NCI-H446 treated with DMSO at 0.1 percent for 48 hours (cell line): ENCODE measurements at regions not wholly inside any gene's neighbourhood (a gene's known extent, or its start where the extent isn't known, plus 50 kb on each side); places are given as distances from the start of the nearest gene placed in this dataset.

Experiments used
- DNase-seq: peaks from one replicate; lab custom pipeline; 2025; lab: John Stamatoyannopoulos, UW

DNA sequence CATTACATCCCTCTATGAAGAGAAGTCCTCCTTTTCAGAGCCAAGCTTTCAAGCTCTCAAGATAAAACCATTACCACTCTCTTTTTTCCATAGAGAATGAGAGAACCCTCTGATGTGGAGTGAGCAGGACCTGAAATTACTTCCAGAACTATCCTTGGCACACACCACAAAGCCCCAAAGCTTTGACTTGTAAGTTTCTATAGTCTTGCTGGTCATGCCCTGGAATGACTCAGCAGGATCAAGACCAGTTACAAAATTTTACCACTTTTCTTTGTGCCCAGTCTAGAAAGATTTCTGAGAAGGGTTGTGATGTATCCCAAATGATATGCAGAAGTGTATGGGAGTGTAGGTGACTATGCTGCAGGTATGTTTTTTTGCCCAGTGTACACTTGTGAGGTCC, 760.6 kb downstream of the TLE1 start:
- DNase-seq = no peak

DNA sequence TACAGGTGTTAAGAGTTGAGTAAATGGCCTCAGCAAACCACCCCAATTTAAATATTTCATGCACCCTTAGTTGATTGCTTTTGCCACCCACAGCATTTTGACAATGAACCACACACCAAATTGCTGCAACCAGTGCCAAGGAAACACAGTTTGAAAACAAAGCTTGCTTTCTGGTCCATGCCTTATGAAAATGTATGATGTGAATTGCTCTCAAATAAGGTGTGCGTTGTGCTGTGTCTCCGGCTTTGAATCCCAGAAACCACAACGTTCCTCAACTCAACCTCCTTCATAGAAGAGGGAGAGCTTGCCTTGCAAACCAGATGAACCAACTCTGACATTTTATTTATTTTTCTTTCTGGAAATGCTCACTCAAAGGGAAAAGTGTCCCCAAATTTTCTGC, 762.7 kb downstream of the TLE1 start:
- no peak for DNase-seq

- DNase-seq = no peak
Measured at GRCh38 chr9:80922544-80922943, 766.8 kb downstream of the TLE1 start.

- DNase-seq = no peak
Measured at GRCh38 chr9:80906728-80907127, 782.6 kb downstream of the TLE1 start.

- DNase-seq = no peak
Measured at GRCh38 chr9:80899208-80899607, 790.1 kb downstream of the TLE1 start.

DNA sequence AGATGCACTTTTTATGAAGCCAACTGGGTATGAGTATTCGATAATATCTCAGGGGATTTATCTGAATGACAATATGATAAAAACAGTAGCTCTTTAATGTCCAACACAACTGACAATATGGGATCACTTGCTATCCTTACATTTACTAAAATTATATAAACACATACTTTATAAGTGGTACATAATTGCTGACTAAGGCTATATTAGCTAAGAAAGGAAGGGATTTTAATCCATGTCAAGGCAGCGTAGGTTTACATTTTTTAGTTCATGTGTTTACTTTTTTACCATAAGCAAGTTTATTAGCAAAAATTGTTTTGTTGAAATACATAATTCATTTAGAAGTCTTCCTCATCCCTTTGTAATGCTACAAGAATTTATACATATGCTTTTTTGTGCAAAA, 796.2 kb downstream of the TLE1 start:
- DNase-seq = no peak

DNA sequence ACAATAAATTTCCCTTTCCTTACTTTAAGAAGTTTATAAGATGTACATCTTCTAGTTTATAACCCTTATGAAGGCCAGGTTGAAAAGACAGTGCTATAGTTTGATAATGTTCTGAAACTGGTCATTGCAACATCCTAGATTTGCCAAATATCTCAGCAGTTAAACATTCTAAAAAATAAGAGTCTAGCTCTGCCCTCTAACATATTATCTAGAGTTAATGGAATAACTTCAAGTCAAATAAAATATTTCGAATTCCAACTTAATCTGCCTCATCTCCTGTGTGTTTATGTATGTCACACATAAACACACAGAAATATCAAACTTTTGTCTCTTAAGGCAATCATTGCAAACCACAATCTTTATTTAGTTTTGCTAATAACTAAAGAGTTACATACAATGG, 796.6 kb downstream of the TLE1 start:
- no peak for DNase-seq

DNA sequence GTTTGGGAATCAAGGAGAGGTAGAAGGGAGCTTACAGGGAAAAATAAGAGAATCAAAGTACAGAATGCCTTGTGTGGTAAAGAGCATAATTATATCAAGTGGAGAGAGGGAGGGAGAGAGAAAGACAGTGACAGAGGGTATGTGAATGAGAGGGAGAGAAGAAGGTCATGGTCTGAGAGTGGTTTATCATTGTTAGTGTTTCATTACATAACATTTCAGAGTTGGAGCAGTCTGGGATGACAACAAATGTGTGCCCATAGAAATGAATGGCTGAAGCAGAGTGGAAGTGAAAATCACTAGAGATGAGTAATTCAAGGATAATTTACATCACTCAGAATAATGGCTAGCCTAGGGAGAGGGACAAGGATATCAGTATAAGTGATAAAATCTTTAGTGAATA, 799.2 kb downstream of the TLE1 start:
- no peak for DNase-seq

DNA sequence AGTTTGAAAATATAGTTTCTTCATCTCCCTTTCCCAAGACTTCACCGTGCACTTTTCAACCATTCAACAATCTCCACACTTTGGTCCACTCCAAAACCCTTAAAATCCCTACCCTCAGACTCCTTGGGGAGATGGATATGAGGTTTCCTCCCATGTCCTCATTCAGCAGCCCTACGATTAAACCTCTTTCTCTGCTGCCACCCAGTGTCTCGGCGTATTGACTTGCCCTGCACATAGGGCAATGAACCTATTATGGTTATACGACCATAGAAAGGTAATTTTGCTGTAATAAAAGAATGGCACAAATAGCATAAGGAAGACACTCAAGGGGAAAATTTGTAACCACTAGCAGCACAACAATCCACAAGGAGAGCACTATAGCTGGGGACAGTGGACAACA, 803.5 kb downstream of the TLE1 start:
- no peak for DNase-seq

- DNase-seq = no peak
Measured at GRCh38 chr9:80883826-80884579, 805.3 kb downstream of the TLE1 start.

- DNase-seq = no peak
Measured at GRCh38 chr9:80883426-80883825, 805.9 kb downstream of the TLE1 start.

- no peak for DNase-seq
Measured at GRCh38 chr9:80881940-80882339, 807.4 kb downstream of the TLE1 start.

- DNase-seq = no peak
Measured at GRCh38 chr9:80881320-80881719, 808.0 kb downstream of the TLE1 start.

DNA sequence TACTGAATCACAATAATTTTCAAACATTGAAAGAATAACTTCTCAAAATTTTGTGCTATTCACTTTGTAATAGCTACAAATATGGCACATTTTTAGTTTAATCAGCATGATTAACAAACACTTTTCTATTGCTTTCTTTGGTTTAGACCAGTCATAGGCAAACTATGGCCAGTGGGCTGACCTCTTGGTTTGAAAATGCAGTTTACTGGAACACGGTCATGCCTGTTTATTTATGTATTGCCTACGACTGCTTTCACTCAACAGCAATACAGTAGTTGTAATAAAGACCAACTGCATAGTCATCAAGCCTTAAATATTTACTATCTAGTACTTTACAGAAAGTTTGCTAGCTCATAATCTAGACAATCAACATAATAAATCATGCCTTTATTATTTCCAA, 810.8 kb downstream of the TLE1 start:
- no peak for DNase-seq

DNA sequence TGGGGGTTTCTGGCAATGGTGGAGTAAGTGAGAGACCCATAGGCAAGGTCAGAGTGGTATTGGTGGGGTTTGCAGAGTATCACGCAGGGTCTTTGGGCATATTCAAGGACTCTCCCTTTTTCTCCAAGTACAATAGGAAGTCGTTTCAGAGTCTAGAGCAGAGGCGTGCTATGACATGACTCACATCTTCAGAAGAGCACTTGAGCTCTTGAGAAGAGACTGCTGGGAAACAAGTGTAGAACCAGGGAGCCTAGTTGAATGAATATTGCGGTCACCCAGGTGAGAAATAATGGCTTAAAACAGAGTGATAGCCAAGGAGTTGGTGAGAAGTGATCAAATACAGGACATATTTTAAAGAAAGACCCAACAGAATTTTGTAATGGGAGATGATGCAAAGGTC, 813.4 kb downstream of the TLE1 start:
- no peak for DNase-seq

DNA sequence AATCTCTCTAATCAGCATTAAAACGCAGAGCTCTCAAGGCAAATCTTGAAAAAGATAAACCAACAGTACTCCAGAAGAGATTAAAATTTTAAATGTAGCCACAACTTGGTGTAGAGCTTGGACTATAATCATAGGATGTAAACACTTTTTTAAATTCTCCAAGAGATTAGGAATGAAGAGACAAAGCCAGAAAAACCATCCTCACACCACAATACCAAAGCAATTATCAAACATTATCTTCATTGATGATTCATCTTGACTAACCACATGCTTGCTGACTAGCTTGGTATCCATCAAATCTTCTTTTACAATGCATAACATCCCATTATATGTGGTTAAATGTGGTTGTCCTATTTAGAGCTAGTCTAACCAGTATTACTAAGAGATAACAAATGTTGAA, 815.1 kb downstream of the TLE1 start:
- no peak for DNase-seq

DNA sequence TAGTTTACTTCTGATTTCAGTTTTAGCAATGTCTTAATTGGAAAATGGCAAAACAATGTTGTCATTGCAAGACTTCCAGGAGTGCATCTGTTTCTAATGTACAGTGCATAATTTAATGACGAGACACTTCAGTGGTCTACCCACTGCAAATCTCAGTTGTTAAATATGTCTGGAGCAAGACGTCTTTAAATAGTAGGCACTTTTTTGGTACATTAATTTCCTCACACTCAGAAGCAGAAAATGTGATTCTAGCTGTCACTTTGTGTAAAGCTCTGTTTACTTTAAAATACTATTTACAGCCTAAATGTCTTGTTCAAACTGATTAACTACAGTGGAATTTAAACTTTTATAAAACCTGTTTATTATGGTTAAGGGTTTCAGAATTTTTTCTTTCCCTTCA, 815.5 kb downstream of the TLE1 start:
- DNase-seq = no peak

GRCh38 chr9:80871596-80871995, 817.8 kb downstream of the TLE1 start:
- no peak for DNase-seq

- no peak for DNase-seq
Measured at GRCh38 chr9:80867731-80868130, 821.6 kb downstream of the TLE1 start.

- DNase-seq = no peak
Measured at GRCh38 chr9:80866576-80867227, 822.6 kb downstream of the TLE1 start.

GRCh38 chr9:80866121-80866520, 823.2 kb downstream of the TLE1 start:
- no peak for DNase-seq

DNA sequence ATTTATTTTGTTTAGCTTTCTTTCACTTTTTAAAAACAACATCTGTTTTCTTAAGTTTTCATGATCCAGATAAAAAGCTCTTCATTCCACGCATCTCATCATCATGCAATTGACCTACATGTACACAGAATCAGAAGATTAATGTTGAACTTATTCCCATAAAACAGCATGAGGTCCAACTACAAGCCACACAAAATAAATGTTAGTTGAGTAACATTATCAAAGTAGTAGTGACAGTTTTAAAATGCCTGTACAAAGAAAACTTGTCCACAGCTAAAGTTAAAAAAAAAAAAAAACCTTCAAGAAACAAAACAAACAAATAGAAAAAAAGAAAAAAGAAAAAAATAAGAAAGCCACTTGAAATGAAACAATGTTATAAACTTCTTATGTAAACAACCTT, 846.3 kb downstream of the TLE1 start:
- DNase-seq = no peak

DNA sequence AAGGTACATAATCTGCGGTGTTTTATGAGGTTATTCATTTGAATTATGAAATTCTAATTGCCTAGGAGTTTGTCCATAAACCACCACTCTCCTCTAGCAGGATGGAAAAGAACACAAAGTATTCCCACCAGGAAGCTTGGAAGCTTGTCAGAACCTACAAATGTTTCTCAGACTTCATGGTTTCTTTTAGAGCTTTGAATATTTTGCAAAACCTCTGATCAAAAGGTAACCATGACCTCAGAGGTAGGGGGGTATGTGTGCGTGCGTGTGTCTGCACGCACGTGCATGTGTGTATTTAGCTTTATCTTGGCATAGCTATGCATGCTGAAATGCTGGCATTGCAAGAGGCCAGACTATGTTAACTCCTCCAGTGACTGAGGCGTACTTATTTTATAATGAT, 847.0 kb downstream of the TLE1 start:
- DNase-seq = no peak

DNA sequence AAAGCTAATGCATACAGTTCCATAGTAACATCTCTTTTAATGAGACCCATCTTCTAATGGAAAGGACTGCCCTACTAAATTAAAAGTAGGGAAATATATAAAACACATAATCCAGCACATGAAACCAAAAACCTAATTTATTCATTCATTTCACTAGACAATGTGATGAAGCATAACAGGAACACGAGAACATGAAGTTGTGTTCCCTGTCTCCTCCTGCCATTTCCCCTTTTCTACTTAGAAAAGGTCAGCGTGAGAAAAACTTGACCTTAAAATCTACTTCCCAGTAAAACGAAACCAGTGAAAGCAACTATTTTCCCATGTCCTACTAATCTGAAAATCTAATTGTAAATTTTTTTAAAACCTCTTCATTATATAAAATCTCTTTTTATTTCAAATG, 847.5 kb downstream of the TLE1 start:
- DNase-seq = no peak
